K562 (cell line): ENCODE measurements at regions not wholly inside any gene's neighbourhood (a gene's known extent, or its start where the extent isn't known, plus 50 kb on each side); places are given as distances from the start of the nearest gene placed in this dataset.

Experiments used
- ATAC-seq: fragments of 200-7000 bp; cut with Tn5 transposase; 3 replicates; pipeline ENCODE4 v1.9.1; 2020; ENCODE audit warnings: moderate library complexity
- BruUV-seq: library from RNA; stranded (reverse); fragments of 400-500 nt; replicated peaks from 2 replicates; lab custom pipeline; 2021; lab: Mats Ljungman, UMichigan
- CTCF ChIA-PET: fragments of 300-600 bp; formaldehyde crosslinking; extraction: SDS; loops from one replicate; lab custom pipeline; 2021; ENCODE audit warnings: low intra/inter-chr PET ratio; lab: Yijun Ruan, JAX
- POLR2A ChIA-PET: fragments of 300-600, 350-650 bp; sonication (Branson Sonifier 250); formaldehyde crosslinking; extraction: SDS; loops from one replicate; lab custom pipeline; 2021; ENCODE audit warnings: antibody characterized with exemption, inconsistent platforms; lab: Yijun Ruan, JAX
- DNase-seq, 4 experiments: peaks; one replicate each; pipeline versions ENCODE4 v3.0.0 to v3.0.0-alpha.2; 2011 to 2018; ENCODE audit warnings: low spot score in 3 of 4, mixed read lengths in 3 of 4; ENCODE audit errors: extremely low read depth in 1 of 4
- FAIRE-seq: peaks from 2 replicates; lab custom pipeline; 2011; peaks lifted over from hg19 to GRCh38; lab: Jason Lieb, UNC
- H2AFZ ChIP-seq: 2 replicates; pipeline ENCODE4 v1.6.0; 2011; ENCODE audit warnings: low read depth, low read length, control low read depth, inconsistent platforms
- H3K27ac ChIP-seq: fragments of 200-600 bp; 3 replicates; pipeline ENCODE4 v1.8.0; 2011; ENCODE audit warnings: low read depth, mild to moderate bottlenecking, control low read depth, inconsistent platforms, low read length, moderate library complexity, mixed read lengths; ENCODE audit errors: extremely low read depth
- H3K27me3 ChIP-seq, 2 experiments: fragments of 300-600 bp in 1 of 2; 2 replicates in 1 of 2; 3 replicates in 1 of 2; pipeline versions ENCODE4 v1.6.0 to v1.8.0; 2011; ENCODE audit warnings: inconsistent platforms in 2 of 2, low read length in 2 of 2, mild to moderate bottlenecking in 1 of 2, mixed read lengths in 1 of 2, moderate library complexity in 1 of 2; ENCODE audit not compliant: control insufficient read depth in 2 of 2, insufficient read depth in 2 of 2
- H3K36me3 ChIP-seq: fragments of 300-600 bp; 3 replicates; pipeline ENCODE4 v1.8.0; 2011; ENCODE audit warnings: mild to moderate bottlenecking, low read length, inconsistent platforms; ENCODE audit not compliant: control insufficient read depth, insufficient read depth
- H3K4me1 ChIP-seq, 2 experiments: fragments of 200-600 bp in 1 of 2; replicated peaks in 1 of 2; 2 replicates in 1 of 2; 3 replicates in 1 of 2; pipeline versions ENCODE4 v1.5.1 to v1.8.0; 2011; ENCODE audit warnings: inconsistent platforms in 2 of 2, low read length in 2 of 2, mild to moderate bottlenecking in 1 of 2, mixed read lengths in 1 of 2, moderate library complexity in 1 of 2; ENCODE audit not compliant: control insufficient read depth in 2 of 2, insufficient read depth in 2 of 2
- H3K4me2 ChIP-seq: 2 replicates; pipeline ENCODE4 v1.6.1; 2011; ENCODE audit warnings: low read length, control low read depth, inconsistent platforms, mixed read lengths; ENCODE audit not compliant: insufficient read depth
- H3K4me3 ChIP-seq: fragments of 200-600 bp; sonication (generic), shearing (Covaris generic); 2 replicates; pipeline ENCODE4 v1.5.1; 2016; ENCODE audit warnings: control low read depth, inconsistent platforms
- H3K79me2 ChIP-seq: fragments of 200-600 bp; 3 replicates; pipeline ENCODE4 v1.8.0; 2011; ENCODE audit warnings: low read length, inconsistent platforms; ENCODE audit not compliant: control insufficient read depth, insufficient read depth
- H3K9ac ChIP-seq, 2 experiments: 2 replicates each; pipeline versions ENCODE4 v1.6.0 to v1.6.1; 2011; ENCODE audit warnings: low read depth in 2 of 2, low read length in 2 of 2, control low read depth in 1 of 2, inconsistent platforms in 1 of 2, mild to moderate bottlenecking in 1 of 2, mixed read lengths in 1 of 2; ENCODE audit not compliant: insufficient read depth in 1 of 2
- H3K9me1 ChIP-seq: one replicate; pipeline ENCODE4 v1.6.0; 2011; ENCODE audit warnings: inconsistent platforms, mild to moderate bottlenecking, low read length, moderate library complexity; ENCODE audit not compliant: control insufficient read depth, insufficient read depth
- H3K9me3 ChIP-seq: replicated peaks from 2 replicates; pipeline ENCODE4 v1.5.1; 2011; ENCODE audit warnings: low read depth, low read length, inconsistent platforms; ENCODE audit not compliant: control insufficient read depth, insufficient read depth
- H4K20me1 ChIP-seq: replicated peaks from 2 replicates; pipeline ENCODE4 v1.6.1; 2011; ENCODE audit warnings: low read length, inconsistent platforms, mixed read lengths; ENCODE audit not compliant: control insufficient read depth, insufficient read depth
- BRCA1 ChIP-seq, 2 experiments: fragments of 450-650 bp in 1 of 2; sonication (generic) in 1 of 2; formaldehyde crosslinking in 1 of 2; IDR thresholded peaks; 2 replicates each; pipeline versions ENCODE4 v1.5.0 to v1.6.1; 2017 to 2020; ENCODE audit warnings: mild to moderate bottlenecking in 1 of 2, missing genetic modification reagents in 1 of 2
- CBX2 ChIP-seq: fragments of 200-600 bp; sonication (generic); IDR thresholded peaks from one replicate; pipeline ENCODE4 v1.6.1; 2012; ENCODE audit warnings: mild to moderate bottlenecking, low read length, inconsistent platforms; ENCODE audit not compliant: insufficient read depth, poor library complexity, severe bottlenecking
- CGGBP1 ChIP-seq: fragments of 250-450 bp; sonication (Bioruptor Pico); IDR thresholded peaks from 2 replicates; pipeline ENCODE4 v1.9.0; 2021; ENCODE audit warnings: mild to moderate bottlenecking
- FIP1L1 ChIP-seq: fragments of 200-400 bp; formaldehyde crosslinking; IDR thresholded peaks from 2 replicates; pipeline ENCODE4 v1.6.1; 2018; ENCODE audit warnings: mild to moderate bottlenecking, low read depth, low read length; ENCODE audit not compliant: poor library complexity, severe bottlenecking
- FOXP4 ChIP-seq: sonication (generic); formaldehyde crosslinking; IDR thresholded peaks from 2 replicates; pipeline ENCODE4 v1.8.0; 2022; ENCODE audit warnings: mild to moderate bottlenecking, missing genetic modification reagents, borderline replicate concordance
- GABPB1 ChIP-seq: sonication (generic); formaldehyde crosslinking; IDR thresholded peaks from 2 replicates; pipeline ENCODE4 v1.8.0; 2022; ENCODE audit warnings: mild to moderate bottlenecking, missing genetic modification reagents
- HDAC6 ChIP-seq: IDR thresholded peaks from 2 replicates; pipeline ENCODE4 v1.6.1; 2012; ENCODE audit warnings: low read depth, mild to moderate bottlenecking, control low read depth, inconsistent platforms, low read length, moderate library complexity
- HMBOX1 ChIP-seq: sonication (generic); IDR thresholded peaks from 2 replicates; pipeline ENCODE4 v1.6.1; 2016
- MCM3 ChIP-seq: fragments of 450-650 bp; IDR thresholded peaks from 2 replicates; pipeline ENCODE4 v1.6.1; 2016
- NRF1 ChIP-seq, 2 experiments: fragments of 450-650 bp; IDR thresholded peaks in 1 of 2; conservative IDR thresholded peaks in 1 of 2; 2 replicates each; pipeline ENCODE4 v1.6.1; 2014; ENCODE audit warnings: mild to moderate bottlenecking in 2 of 2
- PHB ChIP-seq: fragments of 250-450 bp; sonication (Bioruptor Pico); IDR thresholded peaks from 2 replicates; pipeline ENCODE4 v1.5.0; 2021
- PHF8 ChIP-seq: fragments of 200-600 bp; sonication (generic); IDR thresholded peaks from 2 replicates; pipeline ENCODE4 v1.6.1; 2012; ENCODE audit warnings: mixed run types, mild to moderate bottlenecking, inconsistent platforms, low read length, moderate library complexity, borderline replicate concordance
- POU5F1 ChIP-seq: fragments of 150-350 bp; IDR thresholded peaks from 2 replicates; pipeline ENCODE4 v1.6.1; 2014; ENCODE audit warnings: borderline replicate concordance, low read length, low read depth, mild to moderate bottlenecking; ENCODE audit not compliant: partially characterized antibody
- TFE3 ChIP-seq: fragments of 450-650 bp; formaldehyde crosslinking; IDR thresholded peaks from 2 replicates; pipeline ENCODE4 v1.4.0; 2020; ENCODE audit warnings: mild to moderate bottlenecking, mixed read lengths
- ZNF143 ChIP-seq: sonication (generic); formaldehyde crosslinking; IDR thresholded peaks from 2 replicates; pipeline ENCODE4 v1.9.0; 2022; ENCODE audit warnings: mild to moderate bottlenecking, missing genetic modification reagents
- ZNF277 ChIP-seq: fragments of 250-450 bp; sonication (Bioruptor Pico); IDR thresholded peaks from 2 replicates; pipeline ENCODE4 v1.8.0; 2022; ENCODE audit warnings: inconsistent platforms, mild to moderate bottlenecking, moderate library complexity, borderline replicate concordance
- WGBS: fragments of 100-300 bp; shearing (Covaris generic); methylation state at CpG from one replicate; pipeline ENCODE4 v1.1.6; 2016; ENCODE audit warnings: low coverage, mixed read lengths; ENCODE audit not compliant: insufficient coverage; ENCODE audit errors: missing lambda C conversion rate; 5-methylcytosine and 5-hydroxymethylcytosine counted together
- in situ Hi-C: fragments of 300-500 bp; cut with MboI; formaldehyde crosslinking; loops from 4 replicates; pipeline ENCODE4 v1.15.0; 2018; ENCODE audit warnings: inconsistent platforms, mixed read lengths
- intact Hi-C: fragments of 100-400 bp; cut with micrococcal nuclease; formaldehyde crosslinking; loops from 2 replicates; pipeline ENCODE4 v1.14.2; 2022

- H3K4me2 ChIP-seq = no peak overlapping the region
- DNase-seq = no peak
- TF ChIP-seq NRF1 (conservative IDR thresholded peaks at IDR 0.05 in 1 of 2, IDR thresholded peaks at IDR 0.05 in 1 of 2) (no peak), FIP1L1 (no peak), MCM3 (no peak), PHB (CRISPR knock-in tag) (no peak), CBX2 (no peak), PHF8 (no peak), CGGBP1 (CRISPR knock-in tag) (no peak), POU5F1 (no peak), GABPB1 (CRISPR knock-in tag) (no peak), FOXP4 (CRISPR knock-in tag) (no peak), HDAC6 (no peak), HMBOX1 (no peak), ZNF143 (CRISPR knock-in tag) (no peak), BRCA1 (IDR thresholded peaks at IDR 0.05) (no peak), BRCA1 (CRISPR knock-in tag; IDR thresholded peaks at IDR 0.05) (no peak), TFE3 (CRISPR knock-in tag) (no peak), ZNF277 (CRISPR knock-in tag) (no peak)
Measured at GRCh38 chr2:217227794-217228193, 367.9 kb upstream of the TNP1 start.

More at GRCh38 chr2:217227794-217228193, 367.9 kb upstream of the TNP1 start:
- H3K27ac ChIP-seq = no peak overlapping the region
- H3K4me1 ChIP-seq = peaks cover 0 to 8% of the 10 kb centered on the region in 2 experiments; a peak in 1 of 5 replicates
- ATAC-seq (no peak), FAIRE-seq (no peak)
- no TSS peak for BruUV-seq
- 18% methylated on average over 5 of the region's 5 CpGs for WGBS
- no peak overlapping the region for H2AFZ ChIP-seq
- no peaks in the 10 kb centered on the region for H3K36me3 ChIP-seq
- ChIA-PET POLR2A (no interaction called here), CTCF (no interaction called here)
- no peaks in the 10 kb centered on the region for H4K20me1 ChIP-seq
- no peaks in the 10 kb centered on the region for H3K27me3 ChIP-seq
- in situ Hi-C loops = no loop called here
- H3K79me2 ChIP-seq = no peaks in the 10 kb centered on the region
- no peak overlapping the region for H3K9ac ChIP-seq
- H3K4me3 ChIP-seq = no peak overlapping the region
- no peaks in the 10 kb centered on the region for H3K9me3 ChIP-seq
- no peaks in the 10 kb centered on the region for H3K9me1 ChIP-seq
- intact Hi-C loops = no loop called here
